GM21390 (cell line): ENCODE measurements at regions not wholly inside any gene's neighbourhood (a gene's known extent, or its start where the extent isn't known, plus 50 kb on each side); places are given as distances from the start of the nearest gene placed in this dataset.
A peak's percentile ranks its signal among the peaks of the same experiment; 100 is the strongest.
"Not testable (repeated sequence)": the region's sequence is repeated elsewhere in the genome, so short reads cannot be mapped to it uniquely, and the experiment has no call there.

ENCODE experiments used
- ATAC-seq: cut with Tn5 transposase; IDR thresholded peaks from one replicate; pipeline ENCODE4 v1.9.1; 2021; ENCODE audit not compliant: unreplicated experiment

- no peak for ATAC-seq
Measured at GRCh38 chr6:119526561-119527230, 177.1 kb upstream of the MAN1A1 start.

GRCh38 chr6:119524410-119524809 lies 174.8 kb upstream of the MAN1A1 start:
- ATAC-seq, result no peak

DNA sequence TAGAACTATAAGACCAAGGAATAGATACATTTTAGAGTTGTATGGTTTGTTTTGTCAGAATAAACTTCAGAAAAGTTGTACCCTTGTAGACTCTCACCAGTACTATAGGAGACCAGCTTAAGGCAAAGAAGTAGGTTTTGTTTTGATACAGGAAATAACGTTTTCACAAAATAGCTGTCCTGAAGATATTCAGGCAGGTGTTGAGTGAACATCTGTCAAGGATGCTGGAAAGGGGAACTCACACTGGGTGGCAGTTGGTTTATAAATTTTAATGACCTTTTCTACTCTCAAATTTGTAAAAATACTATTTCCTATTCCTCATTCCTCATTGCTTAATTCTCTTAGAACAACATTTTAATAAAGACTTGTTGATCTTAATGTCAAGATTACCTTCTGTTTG lies 174.0 kb upstream of the MAN1A1 start:
- ATAC-seq, result no peak

DNA sequence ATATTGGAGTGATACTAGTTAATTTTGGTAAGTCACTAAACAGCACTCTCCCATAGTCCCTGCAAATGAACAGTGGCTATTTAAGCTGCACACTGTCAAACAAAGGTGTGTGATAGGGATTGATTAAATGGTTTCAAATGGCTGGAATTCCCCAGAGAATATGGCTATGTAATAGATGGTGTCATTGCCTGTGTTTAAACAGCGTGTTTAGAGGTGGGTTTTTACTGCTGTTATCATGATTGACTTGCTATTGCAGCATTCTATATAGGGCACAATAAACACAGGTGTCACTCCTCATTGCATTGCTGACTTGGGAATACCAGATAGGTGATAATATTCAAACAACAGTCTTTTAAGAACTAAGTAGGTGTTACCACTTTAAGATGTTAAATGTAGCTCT lies 171.7 kb upstream of the MAN1A1 start:
- ATAC-seq, result no peak

GRCh38 chr6:119517428-119517827 lies 167.9 kb upstream of the MAN1A1 start:
- no peak for ATAC-seq

DNA sequence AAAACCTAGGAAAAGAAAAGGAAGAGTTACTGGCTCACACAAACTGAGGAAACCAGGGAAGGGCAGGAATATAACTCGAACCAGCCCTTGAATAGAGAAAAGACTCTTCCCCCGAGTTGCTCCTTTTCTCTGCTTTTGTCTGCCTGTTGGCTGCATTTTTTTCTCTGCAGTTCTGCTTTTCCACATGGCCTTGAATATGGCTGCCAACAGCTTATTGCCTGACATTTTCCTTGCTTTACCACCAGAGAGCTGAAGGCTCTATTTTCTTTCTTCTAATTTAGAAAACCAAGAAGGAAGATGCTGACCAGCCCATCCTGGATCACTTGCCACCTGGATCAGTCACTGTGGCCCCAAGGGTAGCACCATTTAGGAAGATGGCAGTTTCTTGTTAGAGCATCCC lies 164.8 kb upstream of the MAN1A1 start:
- no peak for ATAC-seq

GRCh38 chr6:119511024-119511423 lies 161.5 kb upstream of the MAN1A1 start:
- no peak for ATAC-seq

- no peak for ATAC-seq
Measured at GRCh38 chr6:119510246-119510645, 160.7 kb upstream of the MAN1A1 start.

DNA sequence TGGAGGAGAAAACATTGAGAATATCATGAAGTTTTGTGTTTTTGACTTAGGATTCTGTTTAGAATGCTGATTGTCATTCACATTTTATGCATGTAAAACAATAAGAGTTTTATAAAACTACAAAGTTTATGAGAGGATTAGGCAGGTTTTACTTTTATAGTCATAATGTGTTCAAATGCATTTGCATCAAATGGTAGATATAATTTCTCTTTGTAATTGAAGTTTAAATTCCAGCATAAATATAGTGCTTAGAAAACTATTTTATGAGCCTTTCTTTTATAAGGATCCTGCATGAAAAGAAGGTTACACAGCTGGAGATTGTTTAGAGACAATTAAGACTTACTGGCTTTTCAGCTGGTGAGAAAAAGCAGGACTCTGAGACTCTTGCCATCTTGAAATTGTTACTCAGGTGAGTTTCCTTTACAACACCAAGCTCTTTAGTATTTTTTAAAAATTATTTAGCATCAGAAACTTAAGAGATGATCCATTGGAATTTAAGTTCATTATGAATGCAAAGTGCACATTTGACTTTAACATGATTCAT lies 157.1 kb upstream of the MAN1A1 start:
- no peak for ATAC-seq

DNA sequence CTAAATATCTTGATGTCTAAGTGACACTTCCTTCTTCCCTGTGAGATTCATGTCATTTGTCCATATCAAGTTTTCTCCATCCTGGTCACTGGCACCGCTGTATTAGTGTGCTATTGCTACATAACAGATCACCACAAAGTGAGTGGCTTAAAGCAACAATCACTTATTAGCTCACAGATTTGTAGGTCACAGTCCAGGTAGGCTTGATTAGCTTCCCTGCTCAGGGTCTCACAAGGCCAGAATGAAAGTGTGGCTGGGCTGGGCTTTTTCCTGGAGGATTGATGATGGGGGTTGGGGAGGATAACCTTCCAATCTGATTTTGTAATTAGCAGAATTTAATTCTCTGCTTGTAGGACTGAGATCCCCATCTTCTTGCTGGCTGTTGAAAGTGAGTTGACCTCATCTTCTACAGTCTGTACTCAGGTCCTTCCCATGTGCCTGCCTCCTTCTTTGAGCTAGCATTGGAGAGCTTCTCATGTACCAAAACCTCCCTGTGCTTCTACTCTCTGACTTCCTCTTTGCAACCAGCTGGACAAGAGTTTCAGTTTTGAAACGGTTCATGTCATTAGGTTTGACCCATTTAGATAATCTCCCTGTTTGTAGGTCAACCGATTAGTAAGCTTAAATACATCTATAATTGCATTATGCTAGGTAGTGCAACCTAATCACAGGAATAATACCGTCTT lies 152.4 kb upstream of the MAN1A1 start:
- peak; percentile 73 for ATAC-seq

- no peak for ATAC-seq
Measured at GRCh38 chr6:119499797-119500196, 150.2 kb upstream of the MAN1A1 start.

DNA sequence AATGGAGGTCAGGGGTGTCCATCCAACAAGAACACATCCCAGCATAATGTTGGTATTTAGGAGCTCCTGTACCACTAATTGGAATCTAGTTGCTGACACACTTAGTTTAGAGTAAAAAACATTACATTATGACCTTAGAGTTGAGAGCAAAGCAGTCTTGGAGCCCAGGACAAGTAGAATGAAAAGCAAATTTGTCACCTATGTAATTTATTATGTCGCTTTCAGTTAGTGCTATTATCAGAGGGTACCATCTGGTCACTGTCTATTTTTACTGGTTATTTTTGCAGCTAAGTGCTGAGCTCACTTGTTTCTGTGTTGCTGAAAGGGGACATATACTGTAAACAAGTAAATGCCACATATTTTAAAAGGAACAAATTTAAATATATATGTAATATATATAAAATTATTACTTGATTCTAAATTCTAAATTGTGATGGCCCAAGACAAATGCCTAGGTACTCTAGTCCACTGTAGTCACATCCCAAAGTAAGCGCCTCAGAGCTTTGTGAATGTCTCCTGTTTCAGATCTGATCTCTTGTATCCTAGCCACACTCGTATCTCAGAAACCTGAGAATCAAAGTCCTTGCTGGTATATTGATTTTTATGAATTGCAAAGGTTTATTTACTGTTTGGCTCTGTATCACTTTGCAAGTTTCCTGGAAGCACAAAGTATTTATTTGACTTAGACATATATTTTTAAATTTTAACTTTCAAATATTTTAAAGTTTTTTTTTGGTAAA lies 148.6 kb upstream of the MAN1A1 start:
- ATAC-seq, result no peak

- ATAC-seq, result no peak
Measured at GRCh38 chr6:119495230-119495683, 145.7 kb upstream of the MAN1A1 start.

GRCh38 chr6:119493980-119494379 lies 144.4 kb upstream of the MAN1A1 start:
- ATAC-seq, result no peak

- ATAC-seq, result not testable (repeated sequence)
Measured at GRCh38 chr6:119491112-119491511, 141.6 kb upstream of the MAN1A1 start.

- not testable (repeated sequence) for ATAC-seq
Measured at GRCh38 chr6:119490050-119490449, 140.5 kb upstream of the MAN1A1 start.

GRCh38 chr6:119484598-119484997 lies 135.0 kb upstream of the MAN1A1 start:
- ATAC-seq, result no peak

DNA sequence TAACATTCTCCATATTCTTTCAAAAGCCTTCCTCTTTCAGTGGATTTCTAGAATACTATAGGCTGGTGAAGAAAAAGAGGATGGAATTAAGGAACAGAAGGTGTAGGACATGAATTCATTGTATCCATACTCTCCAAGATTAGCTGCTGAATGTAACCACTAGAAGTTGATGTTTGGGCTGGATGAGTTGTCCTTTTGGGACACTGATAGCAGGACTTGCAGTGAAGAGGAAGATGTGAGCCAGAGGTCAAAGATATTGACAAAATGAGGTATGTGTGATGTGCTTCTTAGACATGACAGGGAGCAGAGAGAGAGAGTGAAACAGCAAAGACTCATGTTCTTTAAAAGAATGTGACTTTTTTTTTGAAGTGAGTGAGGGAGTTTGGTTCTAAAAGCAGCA lies 134.3 kb upstream of the MAN1A1 start:
- no peak for ATAC-seq

DNA sequence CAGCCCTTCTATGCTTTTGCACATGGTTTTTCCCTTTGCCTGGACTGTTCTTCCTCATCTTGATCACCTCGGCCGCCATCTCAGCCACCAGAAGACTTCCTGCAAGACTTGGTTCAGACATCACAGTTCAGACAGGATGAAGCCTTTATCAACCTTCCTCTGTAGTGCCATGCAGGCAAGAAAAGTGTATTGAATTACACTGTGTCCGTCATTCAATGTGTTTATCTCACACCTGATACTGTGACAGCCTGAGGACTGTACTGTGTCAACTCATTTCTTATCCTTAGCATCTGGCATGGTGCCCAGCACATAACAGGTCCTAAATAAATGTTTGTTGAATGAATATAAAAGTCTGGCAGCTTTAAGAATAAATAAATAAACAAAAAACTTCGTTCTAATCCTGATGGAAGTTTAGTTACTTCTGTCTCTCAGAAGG lies 133.3 kb upstream of the MAN1A1 start:
- no peak for ATAC-seq

- ATAC-seq, result no peak
Measured at GRCh38 chr6:119481976-119482375, 132.4 kb upstream of the MAN1A1 start.

DNA sequence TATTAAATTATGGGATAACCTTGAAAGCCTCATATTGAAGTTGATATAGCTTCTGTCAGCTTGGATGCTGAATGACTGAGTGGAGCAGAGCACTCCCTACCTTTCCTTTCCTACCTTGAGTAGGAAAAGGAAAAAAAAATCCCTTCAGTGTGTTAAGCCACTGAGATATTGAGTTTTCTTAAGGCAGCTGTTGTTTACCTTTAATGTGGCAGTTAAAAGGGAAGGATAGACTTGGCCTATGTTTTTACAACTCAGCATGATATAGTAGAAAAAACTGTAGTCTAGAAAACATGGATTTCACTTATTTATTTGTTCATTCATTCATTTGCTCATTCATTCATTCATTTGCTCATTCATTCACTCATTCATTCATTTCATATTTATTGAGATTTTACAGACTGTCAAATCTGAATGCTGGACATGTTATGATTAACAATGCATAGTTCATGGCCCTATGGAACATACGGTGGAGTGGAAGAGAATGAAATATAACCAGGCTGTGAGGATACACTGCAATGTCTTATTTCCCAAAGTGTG lies 131.5 kb upstream of the MAN1A1 start:
- ATAC-seq, result no peak
